AG04450 (cell line): ENCODE measurements at regions not wholly inside any gene's neighbourhood (a gene's known extent, or its start where the extent isn't known, plus 50 kb on each side); places are given as distances from the start of the nearest gene placed in this dataset.

Experiments used
- CTCF ChIA-PET: fragments of 300-600, 350-600 bp; formaldehyde crosslinking; extraction: SDS; loops from one replicate; lab custom pipeline; 2022; ENCODE audit warnings: antibody characterized with exemption, inconsistent platforms; lab: Charles Lee
- POLR2A ChIA-PET: fragments of 350-600 bp; formaldehyde crosslinking; extraction: SDS; loops from one replicate; lab custom pipeline; 2021; ENCODE audit warnings: antibody characterized with exemption, inconsistent platforms; lab: Yijun Ruan, JAX
- DNase-seq: peaks from one replicate; pipeline ENCODE4 v3.0.0-alpha.2; 2011; ENCODE audit warnings: low read depth, low spot score
- H3K27ac ChIP-seq: one replicate; pipeline ENCODE4 v1.5.1; 2012; ENCODE audit warnings: low read depth, low read length, control low read depth
- H3K27me3 ChIP-seq: one replicate; pipeline ENCODE4 v1.6.0; 2012; ENCODE audit warnings: low read length; ENCODE audit not compliant: control insufficient read depth, insufficient read depth
- H3K4me3 ChIP-seq: 2 replicates; pipeline ENCODE4 v1.5.1; 2011; ENCODE audit warnings: mild to moderate bottlenecking, low read depth, low read length, control low read depth
- H3K9me3 ChIP-seq: 2 replicates; pipeline ENCODE4 v1.5.1; 2012; ENCODE audit warnings: low read length; ENCODE audit not compliant: control insufficient read depth, insufficient read depth
- TF ChIP-seq, protein P1 (sequence below): IDR thresholded peaks from 2 replicates; pipeline ENCODE4 v1.5.1; 2011; ENCODE audit warnings: low read depth, low read length, control low read depth, inconsistent platforms

DNA sequence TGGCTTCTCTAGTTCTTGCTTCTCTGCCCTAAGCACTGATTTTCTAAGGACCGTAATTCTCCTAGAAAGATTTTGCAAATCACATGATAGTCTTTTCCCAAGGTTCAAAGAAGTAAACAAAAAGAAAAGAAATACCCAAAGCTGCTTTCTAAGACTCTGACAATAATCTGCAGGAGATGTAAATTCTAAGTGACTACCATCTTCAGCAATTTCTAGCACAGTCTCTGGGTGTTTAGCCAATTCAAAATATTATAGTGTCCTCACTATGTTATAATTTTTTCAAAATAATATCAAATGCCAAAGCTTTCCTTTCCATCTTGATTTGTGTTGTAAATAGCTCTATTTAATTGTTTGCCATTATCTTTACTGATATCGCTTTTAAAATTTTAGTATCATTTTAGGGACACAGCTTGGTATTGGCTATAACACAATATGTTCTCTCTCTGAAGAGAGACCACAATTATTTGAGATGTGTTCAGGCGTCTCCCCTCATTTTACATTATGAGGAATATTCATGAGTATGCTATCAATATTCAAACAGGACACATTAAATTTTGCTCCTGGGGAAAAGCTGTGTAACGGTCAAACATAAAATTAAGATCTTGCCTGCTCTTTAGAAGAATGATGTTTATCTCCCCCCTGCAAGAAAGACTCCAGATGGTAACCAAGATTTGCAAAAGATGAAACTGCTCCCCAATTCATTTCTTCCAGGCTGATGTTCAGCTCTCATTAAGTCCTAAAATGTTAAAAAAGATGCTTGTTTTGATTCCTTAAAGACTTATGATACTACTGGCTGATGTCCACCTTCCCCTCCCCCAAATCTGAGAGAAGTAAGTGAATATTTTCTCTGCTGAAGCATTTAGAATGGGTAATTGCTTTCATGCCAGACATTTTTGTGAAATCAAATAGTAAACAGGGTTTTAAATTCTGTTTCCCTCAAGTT is 191.9 kb upstream of the WDR11 start:
- Histone ChIP-seq H3K9me3 (peaks cover 2% of the 10 kb centered on the region; the same call in 1 of the 2 replicates), H3K27ac (no peak overlapping the region), H3K4me3 (no peak overlapping the region), H3K27me3 (no peaks in the 10 kb centered on the region)
- TF ChIP-seq, protein P1, sequence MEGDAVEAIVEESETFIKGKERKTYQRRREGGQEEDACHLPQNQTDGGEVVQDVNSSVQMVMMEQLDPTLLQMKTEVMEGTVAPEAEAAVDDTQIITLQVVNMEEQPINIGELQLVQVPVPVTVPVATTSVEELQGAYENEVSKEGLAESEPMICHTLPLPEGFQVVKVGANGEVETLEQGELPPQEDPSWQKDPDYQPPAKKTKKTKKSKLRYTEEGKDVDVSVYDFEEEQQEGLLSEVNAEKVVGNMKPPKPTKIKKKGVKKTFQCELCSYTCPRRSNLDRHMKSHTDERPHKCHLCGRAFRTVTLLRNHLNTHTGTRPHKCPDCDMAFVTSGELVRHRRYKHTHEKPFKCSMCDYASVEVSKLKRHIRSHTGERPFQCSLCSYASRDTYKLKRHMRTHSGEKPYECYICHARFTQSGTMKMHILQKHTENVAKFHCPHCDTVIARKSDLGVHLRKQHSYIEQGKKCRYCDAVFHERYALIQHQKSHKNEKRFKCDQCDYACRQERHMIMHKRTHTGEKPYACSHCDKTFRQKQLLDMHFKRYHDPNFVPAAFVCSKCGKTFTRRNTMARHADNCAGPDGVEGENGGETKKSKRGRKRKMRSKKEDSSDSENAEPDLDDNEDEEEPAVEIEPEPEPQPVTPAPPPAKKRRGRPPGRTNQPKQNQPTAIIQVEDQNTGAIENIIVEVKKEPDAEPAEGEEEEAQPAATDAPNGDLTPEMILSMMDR, result no peak
- ChIA-PET CTCF (no interaction called here), POLR2A (no interaction called here)
- no peak for DNase-seq

DNA sequence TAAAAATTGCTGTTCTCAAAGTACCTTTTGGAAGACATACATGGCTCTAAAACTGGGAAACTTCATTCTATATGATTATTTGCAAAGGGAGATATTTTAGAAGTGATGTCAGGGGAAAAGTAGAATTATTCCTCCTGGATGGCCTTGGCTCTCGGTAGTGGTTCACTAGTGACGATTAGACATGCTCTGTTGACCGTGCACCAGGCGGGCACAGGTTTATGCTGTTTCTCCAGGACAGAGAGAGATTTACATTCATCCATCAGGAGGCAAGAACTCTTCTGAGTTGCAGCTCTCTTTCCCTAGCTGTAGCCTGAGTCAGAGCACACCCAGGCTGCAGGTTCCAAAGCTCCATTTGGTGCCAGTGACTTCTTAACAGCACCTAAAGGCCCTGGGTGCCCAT is 184.9 kb upstream of the WDR11 start:
- no peaks in the 10 kb centered on the region for H3K27me3 ChIP-seq
- TF ChIP-seq, protein P1, result no peak
- H3K4me3 ChIP-seq, result no peak overlapping the region
- ChIA-PET CTCF (no interaction called here), POLR2A (no interaction called here)
- no peak overlapping the region for H3K27ac ChIP-seq
- H3K9me3 ChIP-seq, result peaks cover 26% of the 10 kb centered on the region
- no peak for DNase-seq

DNA sequence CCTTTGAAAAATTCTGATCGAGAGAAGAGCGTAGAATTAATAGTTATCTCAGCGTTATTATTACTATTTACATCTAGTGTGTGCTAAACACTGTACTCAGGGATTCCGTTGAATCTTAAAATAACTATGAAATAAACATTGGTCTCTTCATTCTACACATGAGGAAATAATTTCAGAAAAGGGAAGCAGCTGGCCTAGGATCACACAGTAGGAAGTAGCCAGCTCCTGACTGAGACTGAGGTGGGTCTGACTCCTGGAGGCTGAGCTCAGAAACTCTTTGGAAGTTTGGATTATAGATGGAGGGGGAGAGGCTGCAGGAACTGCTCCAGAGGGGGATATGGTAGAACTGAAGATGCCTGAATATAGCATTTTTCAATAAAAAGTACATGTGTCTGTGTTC is 183.9 kb upstream of the WDR11 start:
- peaks cover 33% of the 10 kb centered on the region for H3K9me3 ChIP-seq
- H3K27me3 ChIP-seq, result no peaks in the 10 kb centered on the region
- H3K27ac ChIP-seq, result no peak overlapping the region
- TF ChIP-seq, protein P1, result no peak
- ChIA-PET POLR2A (no interaction called here), CTCF (interaction anchor here (1.0 kb wide), 1 partner anchor 20 kb away, joined by 3 read pairs; no protein-coding TSS in a partner anchor)
- no peak for DNase-seq
- H3K4me3 ChIP-seq, result no peak overlapping the region

DNA sequence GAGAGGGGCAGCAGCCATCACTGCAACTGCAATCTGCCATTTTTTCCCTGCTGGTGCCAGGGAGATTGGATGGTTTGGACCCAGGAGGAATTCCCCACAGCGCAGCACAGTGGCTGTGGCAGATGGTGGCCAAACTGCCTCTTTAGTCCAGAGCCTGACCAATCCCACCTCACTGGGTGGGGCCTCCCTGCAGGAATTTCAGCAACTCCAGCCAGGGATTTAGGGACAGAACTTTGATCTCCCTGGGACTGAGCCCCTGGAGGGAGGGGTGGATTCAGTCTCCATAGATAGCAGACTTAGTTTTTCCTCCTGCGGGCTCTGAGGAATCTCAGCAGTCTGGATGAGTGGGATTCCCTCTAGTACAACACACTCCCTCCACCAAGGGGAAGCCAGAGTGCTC is 179.7 kb upstream of the WDR11 start:
- peaks cover 30% of the 10 kb centered on the region for H3K9me3 ChIP-seq
- no peak overlapping the region for H3K27ac ChIP-seq
- no peak for DNase-seq
- H3K4me3 ChIP-seq, result no peak overlapping the region
- TF ChIP-seq, protein P1, result no peak
- ChIA-PET CTCF (no interaction called here), POLR2A (no interaction called here)
- no peaks in the 10 kb centered on the region for H3K27me3 ChIP-seq

DNA sequence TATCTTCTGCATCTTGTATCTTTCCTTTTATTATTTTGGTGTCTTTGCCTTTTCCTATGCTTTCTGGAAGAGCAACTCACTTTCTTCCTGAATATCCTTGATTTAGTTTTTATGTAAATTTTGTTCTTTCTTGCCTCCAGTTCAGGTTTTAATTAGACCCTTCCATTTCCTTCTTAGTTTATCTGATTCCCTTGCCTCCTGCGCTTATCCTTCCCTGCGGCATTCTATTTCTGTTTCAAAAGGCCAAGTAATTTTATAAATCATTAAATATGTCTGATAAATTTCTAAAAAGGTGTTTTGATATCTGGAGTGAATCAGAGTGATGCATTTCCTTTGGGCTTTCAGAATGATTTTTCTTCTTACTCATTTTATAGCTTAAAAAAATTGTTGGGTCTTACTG is 167.7 kb upstream of the WDR11 start:
- no peak for DNase-seq
- H3K27me3 ChIP-seq, result no peaks in the 10 kb centered on the region
- H3K27ac ChIP-seq, result no peak overlapping the region
- ChIA-PET POLR2A (no interaction called here), CTCF (no interaction called here)
- H3K4me3 ChIP-seq, result no peak overlapping the region
- TF ChIP-seq, protein P1, result no peak
- peaks cover 13% of the 10 kb centered on the region; the same call in 1 of the 2 replicates for H3K9me3 ChIP-seq
